ENCODE measurements at regions not wholly inside any gene's neighbourhood (a gene's known extent, or its start where the extent isn't known, plus 50 kb on each side); places are given as distances from the start of the nearest gene placed in this dataset.

GRCh38 chr2:238632181-238633060 lies 205.7 kb downstream of the ASB1 start:
- Histone ChIP-seq H3K4me3 (replicated peaks; ENCODE audit: insufficient read depth, low read length) (no peak overlapping the region), H3K27me3 (ENCODE audit: insufficient read depth, poor library complexity, severe bottlenecking) (no peaks in the 10 kb centered on the region), H3K27ac (replicated peaks) (no peak overlapping the region)
- DNase-seq (ENCODE audit: low read depth in 1 of 2, low spot score in 1 of 2) = no peak
- TF ChIP-seq POLR2AphosphoS5 (IDR thresholded peaks at IDR 0.05; ENCODE audit: low read depth) = no peak
- TF ChIP-seq SPI1 (IDR thresholded peaks at IDR 0.05; ENCODE audit: borderline replicate concordance, low read depth) = no peak
- no peak for TF ChIP-seq REST (IDR thresholded peaks at IDR 0.05; ENCODE audit: insufficient replicate concordance, low read depth)
- TF ChIP-seq GABPA (IDR thresholded peaks at IDR 0.05; ENCODE audit: low read depth) = no peak
- no peak for TF ChIP-seq CTCF (IDR thresholded peaks at IDR 0.05; ENCODE audit: insufficient read depth, low read length)

- no peak for DNase-seq (ENCODE audit: low read depth in 1 of 2, low spot score in 1 of 2)
- Histone ChIP-seq H3K4me3 (replicated peaks; ENCODE audit: insufficient read depth, low read length) (no peak overlapping the region), H3K27me3 (ENCODE audit: insufficient read depth, poor library complexity, severe bottlenecking) (no peaks in the 10 kb centered on the region), H3K27ac (replicated peaks) (no peak overlapping the region)
- TF ChIP-seq GABPA (IDR thresholded peaks at IDR 0.05; ENCODE audit: low read depth) (no peak), CTCF (IDR thresholded peaks at IDR 0.05; ENCODE audit: insufficient read depth, low read length) (no peak)
Measured at GRCh38 chr2:238633426-238634328, 206.9 kb downstream of the ASB1 start.

GRCh38 chr2:238634701-238635357 lies 208.1 kb downstream of the ASB1 start:
- no peak for TF ChIP-seq CTCF (IDR thresholded peaks at IDR 0.05; ENCODE audit: insufficient read depth, low read length)
- TF ChIP-seq REST (IDR thresholded peaks at IDR 0.05; ENCODE audit: insufficient replicate concordance, low read depth) = no peak
- no peak for TF ChIP-seq GABPA (IDR thresholded peaks at IDR 0.05; ENCODE audit: low read depth)
- no peak for TF ChIP-seq POLR2AphosphoS5 (IDR thresholded peaks at IDR 0.05; ENCODE audit: low read depth)
- no peak for TF ChIP-seq SPI1 (IDR thresholded peaks at IDR 0.05; ENCODE audit: borderline replicate concordance, low read depth)

More at GRCh38 chr2:238634701-238635357, 208.1 kb downstream of the ASB1 start:
- no peak overlapping the region for H3K4me3 ChIP-seq (replicated peaks; ENCODE audit: insufficient read depth, low read length)
- DNase-seq (ENCODE audit: low read depth in 1 of 2, low spot score in 1 of 2) = no peak
- H3K27me3 ChIP-seq (ENCODE audit: insufficient read depth, poor library complexity, severe bottlenecking) = no peaks in the 10 kb centered on the region
- H3K27ac ChIP-seq (replicated peaks) = no peak overlapping the region

All from HL-60 (cell line).